Esophagus squamous epithelium (tissue), 4 donors: ENCODE measurements at regions not wholly inside any gene's neighbourhood (a gene's known extent, or its start where the extent isn't known, plus 50 kb on each side); places are given as distances from the start of the nearest gene placed in this dataset.

ENCODE experiments used
- CTCF ChIP-seq, 6 experiments: fragments of 450-650 bp in 4 of 6; fragments of 200-600 bp in 2 of 6; sonication (generic) in 2 of 6; IDR thresholded peaks; one replicate each; pipeline ENCODE4 v1.5.1; 2016 to 2019; ENCODE audit warnings: antibody characterized with exemption in 6 of 6, mild to moderate bottlenecking in 4 of 6, moderate library complexity in 4 of 6
- POLR2A ChIP-seq, 4 donors: fragments of 450-650 bp; IDR thresholded peaks; one replicate each; pipeline ENCODE4 v1.6.1; 2017; ENCODE audit warnings: antibody characterized with exemption in 4 of 4, mild to moderate bottlenecking in 4 of 4, moderate library complexity in 3 of 4

GRCh38 chr13:106036870-106037269 lies 498.6 kb downstream of the EFNB2 start:
- TF ChIP-seq POLR2A (IDR thresholded peaks at IDR 0.05) (no peak), CTCF (IDR thresholded peaks at IDR 0.05) (no peak)
